Loucy (cell line): ENCODE measurements at regions not wholly inside any gene's neighbourhood (a gene's known extent, or its start where the extent isn't known, plus 50 kb on each side); places are given as distances from the start of the nearest gene placed in this dataset.

Experiments
- CTCF ChIP-seq: fragments of 200-600 bp; sonication (generic); conservative IDR thresholded peaks from 2 replicates; pipeline ENCODE4 v1.5.1; 2014; ENCODE audit warnings: mild to moderate bottlenecking, antibody characterized with exemption, low read length
- EZH2phosphoT487 ChIP-seq: fragments of 200-600 bp; IDR thresholded peaks from 2 replicates; pipeline ENCODE4 v1.6.1; 2018; ENCODE audit warnings: antibody characterized with exemption, mild to moderate bottlenecking, moderate library complexity, borderline replicate concordance

- no peak for TF ChIP-seq CTCF
- no peak for TF ChIP-seq EZH2phosphoT487
Measured at GRCh38 chr1:172885971-172886370, 164.8 kb downstream of the TNFSF18 start.
